ENCODE measurements at regions not wholly inside any gene's neighbourhood (a gene's known extent, or its start where the extent isn't known, plus 50 kb on each side); places are given as distances from the start of the nearest gene placed in this dataset.

- no peak for DNase-seq
These were observed 162.0 kb upstream of the SOX11 start for GRCh38 chr2:5530011-5530696.

DNA sequence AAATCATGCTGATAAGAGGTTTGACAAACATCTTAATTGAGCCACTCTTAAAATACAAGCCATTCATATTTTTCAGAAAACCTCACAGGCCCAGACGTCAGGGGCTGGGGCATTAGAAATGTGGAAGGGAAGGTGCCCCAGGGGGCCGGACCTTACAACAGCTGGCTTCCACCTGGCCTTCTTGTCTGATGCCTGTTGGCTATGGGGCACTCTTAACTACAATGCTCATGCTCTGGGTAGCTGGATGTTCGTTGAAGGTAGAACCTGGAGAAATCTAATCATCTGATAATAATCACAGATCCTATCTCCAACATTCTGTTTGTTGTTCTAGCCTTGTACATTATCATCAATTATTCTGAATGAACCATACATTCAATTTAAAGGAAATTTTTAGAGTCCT is 156.9 kb upstream of the SOX11 start:
- no peak for DNase-seq

DNA sequence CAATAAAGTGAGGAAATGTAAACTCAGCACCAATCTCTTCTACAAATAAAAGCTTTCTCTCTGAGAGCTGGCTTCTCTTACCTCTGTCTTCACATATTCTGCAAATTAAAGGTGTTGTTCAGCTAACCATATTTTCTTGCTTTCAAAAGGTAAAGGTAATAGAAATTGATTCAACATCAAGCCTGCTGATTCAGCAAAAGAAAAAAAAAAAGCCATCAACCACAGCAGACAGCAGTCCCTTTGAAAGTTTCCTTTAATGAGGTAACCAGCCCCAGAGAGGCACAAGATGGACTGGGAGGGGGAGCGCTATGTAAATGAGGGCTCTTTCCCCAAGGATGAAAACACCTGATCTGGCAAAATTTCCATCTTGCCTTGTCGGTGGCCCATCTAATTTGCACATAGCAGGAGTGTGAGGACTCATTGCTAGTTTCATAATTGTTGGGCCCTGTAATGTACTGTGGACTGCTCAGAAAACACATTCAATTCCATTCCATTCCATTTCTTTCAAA is 154.9 kb upstream of the SOX11 start:
- DNase-seq = no peak

DNA sequence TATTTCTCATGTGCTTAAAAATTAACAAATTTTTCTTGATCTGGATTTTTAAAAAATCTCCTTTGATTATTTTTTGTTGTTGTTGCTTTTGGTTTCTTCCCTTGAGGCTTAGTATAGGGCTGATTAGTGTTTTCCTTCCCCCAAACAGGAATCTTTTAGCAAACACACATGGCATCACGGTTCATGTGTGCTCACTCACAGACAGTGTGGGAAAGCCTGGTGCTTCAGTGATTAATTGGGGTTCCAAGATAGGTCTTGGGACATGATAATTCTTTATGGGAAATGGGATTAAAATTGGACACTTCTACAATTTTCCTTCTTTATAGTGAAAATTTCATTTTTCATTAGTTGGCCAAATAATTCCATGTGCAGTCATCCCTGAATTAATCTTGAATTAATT is 153.9 kb upstream of the SOX11 start:
- no peak for DNase-seq

DNA sequence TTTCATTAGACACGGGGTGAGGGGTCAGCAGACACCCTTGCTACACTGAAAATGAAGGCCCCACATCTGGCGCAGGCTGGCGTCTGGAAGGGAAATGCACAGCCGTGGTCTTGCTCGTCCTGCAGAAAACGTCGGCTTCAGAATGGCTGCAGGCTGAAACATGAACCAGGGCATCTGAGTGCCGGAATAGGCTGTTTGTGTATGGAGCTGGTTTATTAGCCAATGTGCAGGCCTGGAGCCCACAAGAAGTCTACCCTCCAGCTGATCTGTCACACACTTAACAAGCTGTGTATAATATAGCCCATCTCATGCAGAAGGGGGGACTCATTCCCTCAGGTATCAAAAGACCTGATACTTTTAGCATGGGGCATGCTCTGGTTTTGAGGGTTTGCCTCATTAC is 153.4 kb upstream of the SOX11 start:
- DNase-seq = no peak

DNA sequence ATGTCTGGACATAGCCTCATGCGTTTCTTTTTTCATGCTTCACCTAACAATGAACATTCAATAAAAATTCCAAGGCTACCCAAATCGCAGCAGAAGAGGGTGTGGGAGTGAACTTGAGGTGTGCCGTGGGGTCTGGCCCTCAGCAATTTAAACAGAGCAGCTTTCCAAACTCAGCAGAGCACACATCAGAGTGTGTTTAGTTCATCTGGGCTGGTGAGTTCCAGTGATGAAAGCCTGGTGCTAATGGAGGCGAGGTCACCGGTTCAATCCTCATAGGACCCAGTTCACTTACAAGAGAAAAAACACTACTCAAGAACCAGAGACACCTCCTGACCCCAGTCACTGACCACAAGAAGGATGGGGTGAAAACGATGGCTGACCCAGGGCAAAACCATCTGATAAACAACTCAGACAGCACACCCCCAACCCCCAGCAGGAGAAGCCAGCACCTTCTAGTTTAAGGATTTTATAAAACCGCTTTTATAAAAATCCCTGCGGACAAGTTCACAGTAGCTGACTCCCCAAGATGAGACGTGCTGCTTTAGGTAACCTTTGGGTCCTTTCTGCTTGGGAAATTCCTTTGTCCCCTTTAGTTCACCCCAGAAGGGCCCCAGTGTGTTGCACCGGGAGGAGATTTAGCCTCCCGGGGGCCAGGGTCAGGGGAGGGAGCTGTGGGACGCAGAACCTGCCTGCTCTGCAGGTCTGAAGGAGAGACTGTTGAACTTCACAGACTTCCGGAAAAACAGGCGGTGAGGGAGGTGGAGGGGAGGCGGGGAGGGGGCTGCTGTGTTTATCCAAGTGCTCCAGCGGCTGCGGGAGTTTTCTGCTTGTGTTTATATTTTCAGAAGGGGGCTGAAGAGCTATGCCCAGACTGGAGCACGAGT is 152.7 kb upstream of the SOX11 start:
- no peak for DNase-seq

DNA sequence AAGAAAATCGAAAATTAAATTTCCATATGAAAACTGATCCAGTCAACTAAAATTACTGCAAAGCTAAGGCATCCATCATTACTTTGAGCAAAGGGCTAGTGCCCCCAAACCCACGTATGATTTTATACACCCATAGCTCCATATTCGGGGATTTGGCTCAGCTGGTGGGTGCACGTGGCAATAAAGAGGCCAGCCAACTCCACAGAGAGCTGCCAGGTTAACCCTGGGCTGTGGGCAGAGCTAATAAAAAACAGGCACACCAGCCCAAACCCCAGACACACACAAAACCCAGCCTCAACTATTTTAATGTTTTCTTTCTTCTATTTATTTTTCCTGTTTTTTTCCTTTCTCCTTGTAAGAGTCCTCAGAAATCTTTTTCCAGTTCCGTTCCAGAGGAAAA is 151.3 kb upstream of the SOX11 start:
- DNase-seq = no peak

DNA sequence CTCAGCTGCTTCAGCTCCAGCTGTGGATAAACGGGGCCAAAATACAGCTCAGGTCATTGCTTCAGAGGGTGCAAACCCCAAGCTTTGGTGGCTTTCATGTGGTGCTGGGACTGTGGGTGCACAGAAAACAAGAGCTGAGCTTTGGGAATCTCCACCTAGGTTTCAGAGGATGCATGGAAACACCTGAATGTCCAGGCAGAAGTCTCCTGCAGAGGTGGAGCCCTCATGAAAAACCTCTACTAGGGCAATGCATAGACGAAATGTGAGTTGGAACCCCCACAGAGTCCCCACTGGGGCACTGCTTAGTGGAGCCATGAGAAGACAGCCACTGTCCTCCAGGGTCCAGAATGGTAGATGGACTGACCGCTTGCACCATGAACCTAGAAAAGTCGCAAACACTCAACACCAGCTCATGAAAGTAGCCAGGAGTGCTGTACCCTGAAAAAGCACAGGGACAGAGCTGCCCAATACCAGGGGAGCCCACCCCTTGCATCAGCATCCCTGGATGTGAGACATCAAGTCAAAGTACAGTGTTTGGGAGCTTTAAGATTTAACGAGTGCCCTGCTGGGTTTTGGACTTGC is 147.9 kb upstream of the SOX11 start:
- DNase-seq = no peak

DNA sequence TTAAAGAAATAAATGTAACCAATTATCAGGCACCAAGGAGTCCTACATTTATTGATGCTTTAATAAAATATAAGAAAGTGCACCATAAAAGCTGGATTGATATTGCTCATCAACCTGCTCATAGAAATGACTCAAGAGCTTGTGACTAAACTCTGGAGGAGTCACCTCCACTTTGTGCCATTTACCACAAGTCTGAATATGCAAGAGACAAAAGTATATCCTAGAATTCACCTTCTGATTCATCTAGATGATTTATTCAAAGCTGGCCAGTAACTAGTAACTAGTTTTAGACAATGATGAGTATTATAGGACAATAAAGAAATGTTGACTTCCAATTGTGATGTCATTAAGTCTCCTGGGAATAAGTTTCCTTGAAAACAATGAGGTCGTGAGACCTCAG is 146.0 kb upstream of the SOX11 start:
- DNase-seq = no peak

DNA sequence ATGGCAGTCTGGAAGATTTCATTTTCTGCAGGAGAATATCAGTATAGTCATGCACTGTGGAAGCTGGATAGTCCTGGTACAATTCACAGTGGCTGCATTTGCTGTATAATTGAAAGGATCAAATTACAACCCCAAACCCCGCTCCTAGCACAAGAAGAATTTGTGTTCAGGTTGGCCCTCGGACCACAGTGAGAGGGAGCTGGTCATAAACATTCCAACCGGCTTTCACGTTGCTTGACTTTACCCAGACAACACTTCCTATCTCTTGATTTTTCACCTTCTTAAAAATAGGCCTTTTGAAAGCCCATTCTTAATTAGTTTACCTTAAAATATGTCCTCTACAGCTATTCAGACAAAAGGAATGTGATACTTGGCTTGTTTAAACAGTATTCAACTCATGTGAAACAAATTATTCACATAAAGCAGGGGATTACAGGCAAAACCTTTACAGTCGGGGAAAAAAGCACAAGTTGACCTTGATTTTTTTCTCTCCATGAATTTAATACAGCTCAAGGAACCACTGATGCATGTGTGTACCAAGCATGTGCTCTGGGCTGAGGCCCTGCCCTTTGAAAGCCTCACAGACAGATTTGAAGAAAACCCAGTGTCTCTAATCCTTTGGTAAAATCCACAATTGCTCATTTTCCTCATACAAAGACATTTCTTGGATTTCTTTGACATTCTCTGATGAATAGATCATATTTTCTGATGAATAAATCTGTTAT is 143.0 kb upstream of the SOX11 start:
- DNase-seq = no peak

DNA sequence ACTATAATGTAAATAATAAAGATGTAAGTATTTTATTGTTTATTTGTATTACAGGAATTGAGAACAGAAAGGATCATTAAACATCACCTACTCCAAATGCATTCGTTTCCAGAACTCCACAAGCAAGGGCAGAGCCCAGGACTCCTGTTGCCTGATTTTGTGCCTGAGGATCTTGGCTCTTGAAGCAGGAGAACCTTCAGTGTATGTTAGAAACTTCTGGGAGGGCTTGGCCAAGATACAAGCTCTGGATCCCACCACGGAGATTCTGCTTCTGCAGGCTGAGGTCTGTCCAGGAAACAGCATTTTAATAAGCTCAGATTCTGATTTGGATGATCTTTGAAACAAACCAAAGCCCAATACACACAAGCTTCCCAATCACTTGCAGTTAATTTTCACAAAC is 142.4 kb upstream of the SOX11 start:
- no peak for DNase-seq

GRCh38 chr2:5555636-5556035 is 136.5 kb upstream of the SOX11 start:
- no peak for DNase-seq

DNA sequence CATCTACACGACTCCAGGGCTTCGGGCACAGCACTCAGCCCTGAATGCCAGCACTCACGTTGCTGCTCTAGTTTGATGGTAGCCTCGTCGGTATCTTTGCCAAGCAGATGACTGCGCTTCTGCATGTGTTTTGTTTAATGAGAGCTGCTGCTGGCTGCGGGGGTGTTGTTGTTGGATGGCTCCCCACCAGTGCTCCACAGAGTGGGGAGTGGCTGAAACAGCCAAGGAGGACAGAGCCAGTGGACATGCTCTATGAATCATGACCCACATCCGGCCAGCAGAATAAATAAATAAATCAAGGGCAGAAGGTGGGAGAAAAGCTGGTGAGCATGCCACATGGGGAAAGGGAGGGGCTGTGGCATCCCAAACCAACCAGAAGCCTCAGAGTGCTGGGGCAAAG is 131.2 kb upstream of the SOX11 start:
- DNase-seq = no peak

DNA sequence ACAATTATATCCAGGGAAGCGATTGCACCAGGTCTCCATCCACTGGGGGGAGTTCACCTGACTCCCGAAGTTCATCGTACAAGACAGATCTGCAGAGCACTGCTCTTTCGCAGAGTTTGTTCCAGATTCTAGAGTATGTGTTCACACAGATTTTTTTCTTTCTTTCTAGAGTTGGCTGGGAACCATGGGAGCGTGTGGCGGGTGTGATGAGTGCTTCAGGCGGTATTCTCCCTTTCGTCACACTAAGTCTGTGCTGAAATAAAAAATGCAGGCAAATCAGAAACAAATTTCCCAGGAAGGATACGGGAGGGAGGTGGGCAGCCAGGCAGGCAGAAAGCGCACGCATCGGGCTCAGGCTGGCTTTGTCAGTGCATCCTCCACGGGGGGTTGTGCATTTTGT is 129.8 kb upstream of the SOX11 start:
- DNase-seq = no peak

GRCh38 chr2:5562865-5563264 is 129.3 kb upstream of the SOX11 start:
- DNase-seq = no peak

GRCh38 chr2:5563411-5563810 is 128.8 kb upstream of the SOX11 start:
- no peak for DNase-seq

DNA sequence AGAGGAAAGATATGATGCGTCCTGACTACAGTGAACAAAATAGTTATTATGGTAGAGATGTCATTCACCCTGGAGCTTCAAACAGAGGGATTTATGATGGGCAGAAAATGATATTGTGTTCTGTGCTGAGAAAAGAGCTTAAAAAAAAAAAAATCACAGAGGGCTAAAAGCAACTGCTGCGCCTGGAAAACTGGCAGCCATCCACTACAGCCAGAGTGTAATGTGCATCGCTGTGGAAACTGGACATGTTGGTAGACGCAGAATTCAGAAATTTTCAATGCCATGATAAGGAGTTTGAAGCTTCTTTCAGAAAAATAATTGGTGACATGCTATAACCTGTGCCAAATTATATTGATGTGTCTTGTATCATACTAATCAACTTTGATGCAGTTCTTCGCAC is 122.9 kb upstream of the SOX11 start:
- DNase-seq = no peak

GRCh38 chr2:5576015-5576414 is 116.2 kb upstream of the SOX11 start:
- DNase-seq = no peak

GRCh38 chr2:5587766-5588165 is 104.4 kb upstream of the SOX11 start:
- no peak for DNase-seq

GRCh38 chr2:5588601-5589000 is 103.6 kb upstream of the SOX11 start:
- DNase-seq = no peak

GRCh38 chr2:5589183-5589582 is 103.0 kb upstream of the SOX11 start:
- DNase-seq = no peak

DNA sequence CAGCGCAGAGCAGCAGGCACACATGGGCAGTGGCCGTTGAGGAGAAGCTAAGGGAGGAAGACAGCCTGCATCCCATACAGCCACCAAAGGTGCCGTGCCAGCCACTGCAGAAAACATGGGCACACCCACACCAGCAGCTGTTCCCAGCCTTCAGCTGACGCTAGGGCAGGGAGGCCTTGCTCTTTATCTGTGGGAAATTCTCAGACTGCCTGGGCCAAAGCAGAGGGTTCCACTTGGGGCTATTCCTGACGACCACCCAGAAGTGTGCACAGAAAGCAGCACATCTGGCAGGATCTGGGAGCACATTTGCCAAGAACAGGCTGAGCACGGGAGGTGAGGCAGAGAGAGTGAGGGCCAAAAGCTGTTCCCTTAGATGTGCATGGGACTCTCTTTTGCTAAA is 101.3 kb upstream of the SOX11 start:
- DNase-seq = no peak

DNA sequence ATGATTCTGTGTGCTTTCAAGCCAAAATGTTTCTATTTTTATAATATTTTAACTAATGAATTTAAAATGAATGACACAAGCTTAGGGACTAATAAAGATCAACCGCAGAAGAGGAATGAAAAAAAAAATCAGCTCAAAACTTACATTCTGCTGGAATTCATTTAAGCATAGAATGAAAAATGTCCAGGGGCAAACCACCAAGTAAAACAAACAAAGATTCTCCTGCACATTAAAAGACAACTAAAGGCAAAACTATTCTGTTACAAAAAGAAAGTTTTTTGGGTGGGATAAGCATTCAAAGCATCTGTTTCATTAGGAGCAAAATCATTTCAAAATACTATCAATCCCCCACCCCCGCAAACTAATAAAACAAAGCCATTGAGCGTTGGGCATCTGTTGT is 99.3 kb upstream of the SOX11 start:
- DNase-seq = no peak
